Endothelial cell of umbilical vein (primary cell): ENCODE measurements at regions not wholly inside any gene's neighbourhood (a gene's known extent, or its start where the extent isn't known, plus 50 kb on each side); places are given as distances from the start of the nearest gene placed in this dataset.

Experiments
- BruUV-seq: library from RNA; stranded (reverse); fragments of 400-500 nt; replicated peaks from 2 replicates; lab custom pipeline; 2021; lab: Mats Ljungman, UMichigan
- CTCF ChIA-PET: fragments of 300-600, 350-600 bp; sonication (Branson Sonifier 250); formaldehyde crosslinking; loops from one replicate; lab custom pipeline; 2021; ENCODE audit warnings: antibody characterized with exemption, inconsistent platforms; lab: Charles Lee
- POLR2A ChIA-PET: fragments of 300-600, 350-600 bp; sonication (Branson Sonifier 250); formaldehyde crosslinking; loops from one replicate; lab custom pipeline; 2021; ENCODE audit warnings: antibody characterized with exemption, inconsistent platforms; lab: Charles Lee
- DNase-seq: peaks from one replicate; pipeline ENCODE4 v3.0.0-alpha.2; 2011; ENCODE audit warnings: low read depth, low spot score
- FAIRE-seq: peaks from 2 replicates; lab custom pipeline; 2011; peaks lifted over from hg19 to GRCh38; lab: Jason Lieb, UNC
- H2AFZ ChIP-seq: 2 replicates; pipeline ENCODE4 v1.6.0; 2012; ENCODE audit warnings: low read depth, low read length, control low read depth, inconsistent platforms
- H3K27ac ChIP-seq: 2 replicates; pipeline ENCODE4 v1.5.1; 2011; ENCODE audit warnings: low read depth, mild to moderate bottlenecking, control low read depth, low read length, moderate library complexity; ENCODE audit not compliant: insufficient read depth
- H3K27me3 ChIP-seq, 2 experiments: 2 replicates each; pipeline versions ENCODE4 v1.6.0 to v1.6.1; 2011; ENCODE audit warnings: low read length in 2 of 2, mixed read lengths in 1 of 2; ENCODE audit not compliant: control insufficient read depth in 2 of 2, insufficient read depth in 2 of 2
- H3K36me3 ChIP-seq, 2 experiments: 2 replicates in 1 of 2; 3 replicates in 1 of 2; pipeline ENCODE4 v1.5.1; 2011; ENCODE audit warnings: low read length in 2 of 2, mild to moderate bottlenecking in 1 of 2, moderate library complexity in 1 of 2; ENCODE audit not compliant: control insufficient read depth in 2 of 2, insufficient read depth in 2 of 2; ENCODE audit errors: extremely low read depth in 1 of 2
- H3K4me1 ChIP-seq: 3 replicates; pipeline ENCODE4 v1.5.1; 2011; ENCODE audit warnings: mild to moderate bottlenecking, low read length; ENCODE audit not compliant: control insufficient read depth, insufficient read depth; ENCODE audit errors: extremely low read depth
- H3K4me2 ChIP-seq: 2 replicates; pipeline ENCODE4 v1.6.1; 2011; ENCODE audit warnings: low read length, control low read depth, mixed read lengths; ENCODE audit not compliant: insufficient read depth
- H3K4me3 ChIP-seq, 3 experiments: fragments of 200-600 bp in 1 of 3; sonication (generic), shearing (Covaris generic) in 1 of 3; replicated peaks in 1 of 3; 2 replicates each; pipeline ENCODE4 v1.5.1; 2011 to 2016; ENCODE audit warnings: control low read depth in 3 of 3, low read length in 3 of 3, mild to moderate bottlenecking in 2 of 3, inconsistent platforms in 1 of 3, low read depth in 1 of 3, moderate library complexity in 1 of 3; ENCODE audit not compliant: insufficient read depth in 1 of 3
- H3K79me2 ChIP-seq: 2 replicates; pipeline ENCODE4 v1.6.0; 2012; ENCODE audit warnings: low read length, inconsistent platforms; ENCODE audit not compliant: control insufficient read depth, insufficient read depth
- H3K9ac ChIP-seq: replicated peaks from 2 replicates; pipeline ENCODE3; 2011; ENCODE audit warnings: low read length, control low read depth; ENCODE audit not compliant: insufficient read depth; ENCODE audit errors: extremely low read depth
- H3K9me1 ChIP-seq: replicated peaks from 3 replicates; pipeline ENCODE4 v1.6.0; 2011; ENCODE audit warnings: mild to moderate bottlenecking, low read length; ENCODE audit not compliant: control insufficient read depth, insufficient read depth; ENCODE audit errors: extremely low read depth
- H3K9me3 ChIP-seq: replicated peaks from 2 replicates; pipeline ENCODE4 v1.5.1; 2012; ENCODE audit warnings: low read length, inconsistent platforms; ENCODE audit not compliant: control insufficient read depth, insufficient read depth
- H4K20me1 ChIP-seq: replicated peaks from 2 replicates; pipeline ENCODE3; 2011; ENCODE audit warnings: mild to moderate bottlenecking, low read length; ENCODE audit not compliant: control insufficient read depth, insufficient read depth; ENCODE audit errors: extremely low read depth
- EZH2 ChIP-seq: IDR thresholded peaks from 2 replicates; pipeline ENCODE4 v1.6.1; 2012; ENCODE audit warnings: borderline replicate concordance, low read depth, mild to moderate bottlenecking, moderate library complexity, low read length, inconsistent platforms; ENCODE audit not compliant: severe bottlenecking
- FOS ChIP-seq: IDR thresholded peaks from 2 replicates; pipeline ENCODE4 v1.6.1; 2011; ENCODE audit warnings: mild to moderate bottlenecking, low read length, moderate library complexity, borderline replicate concordance; ENCODE audit not compliant: insufficient read depth
- GATA2 ChIP-seq: IDR thresholded peaks from 2 replicates; pipeline ENCODE4 v1.7.0; 2011; ENCODE audit warnings: low read depth, mild to moderate bottlenecking, moderate library complexity, mixed read lengths, low read length; ENCODE audit not compliant: insufficient read length, insufficient read depth
- JUN ChIP-seq: IDR thresholded peaks from 2 replicates; pipeline ENCODE4 v1.6.1; 2011; ENCODE audit warnings: borderline replicate concordance, low read depth; ENCODE audit not compliant: insufficient read length, insufficient read depth
- MAX ChIP-seq: IDR thresholded peaks from 2 replicates; pipeline ENCODE4 v1.6.1; 2011; ENCODE audit not compliant: insufficient read depth, insufficient read length
- MYC ChIP-seq: IDR thresholded peaks from one replicate; pipeline ENCODE4 v1.6.1; 2011; ENCODE audit warnings: mild to moderate bottlenecking, low read depth, low read length
- POLR2A ChIP-seq: IDR thresholded peaks from 2 replicates; pipeline ENCODE4 v1.6.1; 2012; ENCODE audit warnings: low read depth, mild to moderate bottlenecking, control low read depth, low read length
- POLR2AphosphoS5 ChIP-seq: IDR thresholded peaks from 2 replicates; pipeline ENCODE4 v1.6.1; 2012; ENCODE audit warnings: low read depth, mild to moderate bottlenecking, control low read depth, low read length, moderate library complexity; ENCODE audit not compliant: insufficient read depth
- dilution Hi-C: fragments of 300-500 bp; cut with MboI; formaldehyde crosslinking; loops from one replicate; pipeline ENCODE4 v1.15.0; 2019; ENCODE audit warnings: low sequenced_read_pairs; ENCODE audit not compliant: extremely low pct_ligation_motif_present
- intact Hi-C: fragments of 100-400 bp; cut with micrococcal nuclease; formaldehyde crosslinking; loops from one replicate; pipeline ENCODE4 v1.10.0; 2022
- TF ChIP-seq, protein P1 (sequence below), 2 donors: IDR thresholded peaks; 1 replicate in 1 of 2; 2 replicates in 1 of 2; pipeline ENCODE4 v1.5.1; 2011; ENCODE audit warnings: low read length in 2 of 2, mild to moderate bottlenecking in 2 of 2, moderate library complexity in 2 of 2, control low read depth in 1 of 2, inconsistent platforms in 1 of 2, low read depth in 1 of 2; ENCODE audit not compliant: insufficient read depth in 1 of 2; ENCODE audit errors: extremely low read depth in 1 of 2

- DNase-seq (peak; percentile 11), FAIRE-seq (no peak)
- H3K9me1 ChIP-seq = no peaks in the 10 kb centered on the region
- dilution Hi-C loops (no loop called here), intact Hi-C loops (no loop called here)
- H3K79me2 ChIP-seq = no peaks in the 10 kb centered on the region
- BruUV-seq = no TSS peak
- no peak overlapping the region for H3K4me3 ChIP-seq
- no peaks in the 10 kb centered on the region for H3K36me3 ChIP-seq
- ChIA-PET CTCF (no interaction called here), POLR2A (no interaction called here)
- TF ChIP-seq, protein P1, sequence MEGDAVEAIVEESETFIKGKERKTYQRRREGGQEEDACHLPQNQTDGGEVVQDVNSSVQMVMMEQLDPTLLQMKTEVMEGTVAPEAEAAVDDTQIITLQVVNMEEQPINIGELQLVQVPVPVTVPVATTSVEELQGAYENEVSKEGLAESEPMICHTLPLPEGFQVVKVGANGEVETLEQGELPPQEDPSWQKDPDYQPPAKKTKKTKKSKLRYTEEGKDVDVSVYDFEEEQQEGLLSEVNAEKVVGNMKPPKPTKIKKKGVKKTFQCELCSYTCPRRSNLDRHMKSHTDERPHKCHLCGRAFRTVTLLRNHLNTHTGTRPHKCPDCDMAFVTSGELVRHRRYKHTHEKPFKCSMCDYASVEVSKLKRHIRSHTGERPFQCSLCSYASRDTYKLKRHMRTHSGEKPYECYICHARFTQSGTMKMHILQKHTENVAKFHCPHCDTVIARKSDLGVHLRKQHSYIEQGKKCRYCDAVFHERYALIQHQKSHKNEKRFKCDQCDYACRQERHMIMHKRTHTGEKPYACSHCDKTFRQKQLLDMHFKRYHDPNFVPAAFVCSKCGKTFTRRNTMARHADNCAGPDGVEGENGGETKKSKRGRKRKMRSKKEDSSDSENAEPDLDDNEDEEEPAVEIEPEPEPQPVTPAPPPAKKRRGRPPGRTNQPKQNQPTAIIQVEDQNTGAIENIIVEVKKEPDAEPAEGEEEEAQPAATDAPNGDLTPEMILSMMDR (IDR thresholded peaks at IDR 0.05; ENCODE audit: extremely low read depth in 1 of 2, insufficient read depth in 1 of 2, low read depth in 1 of 2, low read length in 2 of 2) = no peak
- TF ChIP-seq MAX = no peak
- TF ChIP-seq EZH2 = no peak
- TF ChIP-seq GATA2 = no peak
- TF ChIP-seq MYC = no peak
- no peak for TF ChIP-seq JUN
- TF ChIP-seq POLR2A = no peak
- no peak for TF ChIP-seq POLR2AphosphoS5
- no peak for TF ChIP-seq FOS
- no peak overlapping the region for H3K4me2 ChIP-seq
- H3K27me3 ChIP-seq = no peaks in the 10 kb centered on the region
- H3K4me1 ChIP-seq = no peaks in the 10 kb centered on the region
- no peaks in the 10 kb centered on the region for H4K20me1 ChIP-seq
- no peak overlapping the region for H3K27ac ChIP-seq
- no peaks in the 10 kb centered on the region for H3K9me3 ChIP-seq
- no peak overlapping the region for H2AFZ ChIP-seq
- H3K9ac ChIP-seq = no peak overlapping the region
These were observed 461.2 kb upstream of the MBL2 start for GRCh38 chr10:53233749-53234148.
